Thyroid gland (tissue), 4 donors: ENCODE measurements at regions not wholly inside any gene's neighbourhood (a gene's known extent, or its start where the extent isn't known, plus 50 kb on each side); places are given as distances from the start of the nearest gene placed in this dataset.

Experiments used
- POLR2A ChIP-seq, 2 donors: fragments of 450-650 bp; IDR thresholded peaks; one replicate each; pipeline ENCODE4 v1.6.1; 2017; ENCODE audit warnings: antibody characterized with exemption in 2 of 2, mild to moderate bottlenecking in 2 of 2, moderate library complexity in 1 of 2
- TF ChIP-seq, protein P1 (sequence below), 6 experiments: fragments of 200-600 bp in 3 of 6; fragments of 450-650 bp in 3 of 6; sonication (generic) in 3 of 6; IDR thresholded peaks; one replicate each; pipeline ENCODE4 v1.5.1; 2016 to 2019; ENCODE audit warnings: antibody characterized with exemption in 6 of 6, mild to moderate bottlenecking in 2 of 6, inconsistent platforms in 1 of 6, moderate library complexity in 1 of 6

- TF ChIP-seq, protein P1, sequence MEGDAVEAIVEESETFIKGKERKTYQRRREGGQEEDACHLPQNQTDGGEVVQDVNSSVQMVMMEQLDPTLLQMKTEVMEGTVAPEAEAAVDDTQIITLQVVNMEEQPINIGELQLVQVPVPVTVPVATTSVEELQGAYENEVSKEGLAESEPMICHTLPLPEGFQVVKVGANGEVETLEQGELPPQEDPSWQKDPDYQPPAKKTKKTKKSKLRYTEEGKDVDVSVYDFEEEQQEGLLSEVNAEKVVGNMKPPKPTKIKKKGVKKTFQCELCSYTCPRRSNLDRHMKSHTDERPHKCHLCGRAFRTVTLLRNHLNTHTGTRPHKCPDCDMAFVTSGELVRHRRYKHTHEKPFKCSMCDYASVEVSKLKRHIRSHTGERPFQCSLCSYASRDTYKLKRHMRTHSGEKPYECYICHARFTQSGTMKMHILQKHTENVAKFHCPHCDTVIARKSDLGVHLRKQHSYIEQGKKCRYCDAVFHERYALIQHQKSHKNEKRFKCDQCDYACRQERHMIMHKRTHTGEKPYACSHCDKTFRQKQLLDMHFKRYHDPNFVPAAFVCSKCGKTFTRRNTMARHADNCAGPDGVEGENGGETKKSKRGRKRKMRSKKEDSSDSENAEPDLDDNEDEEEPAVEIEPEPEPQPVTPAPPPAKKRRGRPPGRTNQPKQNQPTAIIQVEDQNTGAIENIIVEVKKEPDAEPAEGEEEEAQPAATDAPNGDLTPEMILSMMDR (IDR thresholded peaks at IDR 0.05): no peak
- TF ChIP-seq POLR2A (IDR thresholded peaks at IDR 0.05): no peak
Observed at GRCh38 chr11:42444406-42444805, 867.4 kb upstream of the API5 start.
